SK-N-SH (cell line): ENCODE measurements at regions not wholly inside any gene's neighbourhood (a gene's known extent, or its start where the extent isn't known, plus 50 kb on each side); places are given as distances from the start of the nearest gene placed in this dataset.

Experiments
- EZH2phosphoT487 ChIP-seq: fragments of 200-600 bp; sonication (generic); IDR thresholded peaks from 2 replicates; pipeline ENCODE4 v1.6.1; 2017; ENCODE audit warnings: low read depth, mixed run types, mild to moderate bottlenecking, antibody characterized with exemption, moderate library complexity, borderline replicate concordance
- FOSL2 ChIP-seq: IDR thresholded peaks from 2 replicates; pipeline ENCODE4 v1.4.0; 2012; ENCODE audit warnings: low read depth, mild to moderate bottlenecking, moderate library complexity, borderline replicate concordance
- JUND ChIP-seq: IDR thresholded peaks from 2 replicates; pipeline ENCODE4 v1.4.0; 2012
- POLR2AphosphoS5 ChIP-seq: IDR thresholded peaks from 2 replicates; pipeline ENCODE4 v1.6.1; 2012; ENCODE audit warnings: low read depth, low read length
- RAD21 ChIP-seq: IDR thresholded peaks from 2 replicates; pipeline ENCODE4 v1.6.1; 2012; ENCODE audit warnings: mild to moderate bottlenecking, low read length
- RCOR1 ChIP-seq: fragments of 150-350 bp; IDR thresholded peaks from 2 replicates; pipeline ENCODE4 v1.6.1; 2017; ENCODE audit warnings: antibody characterized with exemption, low read length
- RFX5 ChIP-seq: IDR thresholded peaks from 2 replicates; pipeline ENCODE4 v1.6.1; 2012; ENCODE audit warnings: mild to moderate bottlenecking, improper control_type of control experiment, low read length
- SMC3 ChIP-seq: IDR thresholded peaks from 2 replicates; pipeline ENCODE4 v1.6.1; 2012; ENCODE audit warnings: low read depth, low read length, improper control_type of control experiment
- YY1 ChIP-seq: IDR thresholded peaks from 2 replicates; pipeline ENCODE4 v1.4.0; 2012; ENCODE audit warnings: low read depth, mild to moderate bottlenecking
- TF ChIP-seq, protein P1 (sequence below): IDR thresholded peaks from 2 replicates; pipeline ENCODE4 v1.4.0; 2012; ENCODE audit warnings: low read depth, borderline replicate concordance
- TF ChIP-seq, protein P2 (sequence below): fragments of 200-600 bp; sonication (generic); IDR thresholded peaks from 2 replicates; pipeline ENCODE4 v1.6.1; 2017; ENCODE audit warnings: antibody characterized with exemption, mild to moderate bottlenecking, moderate library complexity
- TF ChIP-seq, protein P3 (sequence below): IDR thresholded peaks from 2 replicates; pipeline ENCODE4 v1.4.0; 2012; ENCODE audit warnings: low read depth, borderline replicate concordance

DNA sequence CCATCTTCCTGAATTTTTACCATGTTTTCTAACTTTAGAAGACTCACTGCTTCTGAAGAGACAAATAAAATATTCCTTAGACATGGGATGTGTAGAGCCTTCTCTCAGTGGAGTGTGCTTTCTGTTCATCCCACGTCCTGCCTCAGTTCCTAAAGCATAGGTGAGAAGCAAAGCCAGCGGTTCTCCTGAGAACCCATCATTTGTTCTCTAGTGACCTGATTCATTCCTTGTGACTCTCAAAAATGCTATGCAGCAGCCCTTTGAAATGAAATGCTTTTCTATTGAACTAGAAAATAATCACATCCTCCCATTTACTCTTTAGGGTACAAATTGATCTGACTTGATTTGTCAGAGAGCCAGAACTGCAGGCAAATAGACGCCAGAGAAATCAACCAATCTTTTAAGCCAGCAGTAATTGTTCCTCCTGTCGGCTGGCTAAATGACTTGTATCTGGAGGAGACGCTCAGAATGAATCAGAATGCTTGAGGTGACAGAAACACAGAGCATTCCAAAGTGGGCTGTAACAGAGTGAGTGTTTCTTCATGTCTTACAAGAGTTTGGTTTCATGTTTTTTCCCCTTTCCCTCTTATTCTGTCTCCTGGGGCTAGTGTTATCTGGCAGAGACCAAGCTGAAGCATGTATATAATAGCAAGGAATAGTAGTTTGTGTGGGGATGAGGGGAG, 81.3 kb upstream of the TMEM178A start:
- TF ChIP-seq POLR2AphosphoS5 = no peak
- TF ChIP-seq RFX5 = no peak
- TF ChIP-seq, protein P1, sequence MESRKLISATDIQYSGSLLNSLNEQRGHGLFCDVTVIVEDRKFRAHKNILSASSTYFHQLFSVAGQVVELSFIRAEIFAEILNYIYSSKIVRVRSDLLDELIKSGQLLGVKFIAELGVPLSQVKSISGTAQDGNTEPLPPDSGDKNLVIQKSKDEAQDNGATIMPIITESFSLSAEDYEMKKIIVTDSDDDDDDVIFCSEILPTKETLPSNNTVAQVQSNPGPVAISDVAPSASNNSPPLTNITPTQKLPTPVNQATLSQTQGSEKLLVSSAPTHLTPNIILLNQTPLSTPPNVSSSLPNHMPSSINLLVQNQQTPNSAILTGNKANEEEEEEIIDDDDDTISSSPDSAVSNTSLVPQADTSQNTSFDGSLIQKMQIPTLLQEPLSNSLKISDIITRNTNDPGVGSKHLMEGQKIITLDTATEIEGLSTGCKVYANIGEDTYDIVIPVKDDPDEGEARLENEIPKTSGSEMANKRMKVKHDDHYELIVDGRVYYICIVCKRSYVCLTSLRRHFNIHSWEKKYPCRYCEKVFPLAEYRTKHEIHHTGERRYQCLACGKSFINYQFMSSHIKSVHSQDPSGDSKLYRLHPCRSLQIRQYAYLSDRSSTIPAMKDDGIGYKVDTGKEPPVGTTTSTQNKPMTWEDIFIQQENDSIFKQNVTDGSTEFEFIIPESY = no peak
- TF ChIP-seq SMC3 = no peak
- TF ChIP-seq, protein P2, sequence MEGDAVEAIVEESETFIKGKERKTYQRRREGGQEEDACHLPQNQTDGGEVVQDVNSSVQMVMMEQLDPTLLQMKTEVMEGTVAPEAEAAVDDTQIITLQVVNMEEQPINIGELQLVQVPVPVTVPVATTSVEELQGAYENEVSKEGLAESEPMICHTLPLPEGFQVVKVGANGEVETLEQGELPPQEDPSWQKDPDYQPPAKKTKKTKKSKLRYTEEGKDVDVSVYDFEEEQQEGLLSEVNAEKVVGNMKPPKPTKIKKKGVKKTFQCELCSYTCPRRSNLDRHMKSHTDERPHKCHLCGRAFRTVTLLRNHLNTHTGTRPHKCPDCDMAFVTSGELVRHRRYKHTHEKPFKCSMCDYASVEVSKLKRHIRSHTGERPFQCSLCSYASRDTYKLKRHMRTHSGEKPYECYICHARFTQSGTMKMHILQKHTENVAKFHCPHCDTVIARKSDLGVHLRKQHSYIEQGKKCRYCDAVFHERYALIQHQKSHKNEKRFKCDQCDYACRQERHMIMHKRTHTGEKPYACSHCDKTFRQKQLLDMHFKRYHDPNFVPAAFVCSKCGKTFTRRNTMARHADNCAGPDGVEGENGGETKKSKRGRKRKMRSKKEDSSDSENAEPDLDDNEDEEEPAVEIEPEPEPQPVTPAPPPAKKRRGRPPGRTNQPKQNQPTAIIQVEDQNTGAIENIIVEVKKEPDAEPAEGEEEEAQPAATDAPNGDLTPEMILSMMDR = no peak
- no peak for TF ChIP-seq JUND
- no peak for TF ChIP-seq EZH2phosphoT487
- TF ChIP-seq RAD21 = no peak
- TF ChIP-seq FOSL2 = no peak
- TF ChIP-seq, protein P3, sequence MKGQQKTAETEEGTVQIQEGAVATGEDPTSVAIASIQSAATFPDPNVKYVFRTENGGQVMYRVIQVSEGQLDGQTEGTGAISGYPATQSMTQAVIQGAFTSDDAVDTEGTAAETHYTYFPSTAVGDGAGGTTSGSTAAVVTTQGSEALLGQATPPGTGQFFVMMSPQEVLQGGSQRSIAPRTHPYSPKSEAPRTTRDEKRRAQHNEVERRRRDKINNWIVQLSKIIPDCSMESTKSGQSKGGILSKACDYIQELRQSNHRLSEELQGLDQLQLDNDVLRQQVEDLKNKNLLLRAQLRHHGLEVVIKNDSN = no peak
- TF ChIP-seq RCOR1 = no peak
- no peak for TF ChIP-seq YY1
